Neuronal stem cell (in vitro differentiated cells): ENCODE measurements at regions not wholly inside any gene's neighbourhood (a gene's known extent, or its start where the extent isn't known, plus 50 kb on each side); places are given as distances from the start of the nearest gene placed in this dataset.

Experiments used
- DNase-seq: peaks from one replicate; pipeline ENCODE4 v3.0.0-alpha.2; 2013; ENCODE audit warnings: low spot score
- H2AFZ ChIP-seq: one replicate; pipeline ENCODE4 v1.6.1; 2013; ENCODE audit warnings: mild to moderate bottlenecking, low read length, inconsistent platforms
- H2AK5ac ChIP-seq: 2 replicates; pipeline ENCODE4 v1.6.1; 2013; ENCODE audit warnings: low read depth, mild to moderate bottlenecking, inconsistent platforms, low read length, moderate library complexity, mixed read lengths
- H2BK120ac ChIP-seq: 2 replicates; pipeline ENCODE4 v1.6.1; 2013; ENCODE audit warnings: low read depth, mild to moderate bottlenecking, inconsistent platforms, low read length, moderate library complexity, mixed read lengths
- H2BK12ac ChIP-seq: one replicate; pipeline ENCODE4 v1.6.1; 2013; ENCODE audit warnings: low read length, inconsistent platforms
- H2BK15ac ChIP-seq: 2 replicates; pipeline ENCODE4 v1.6.1; 2013; ENCODE audit warnings: mild to moderate bottlenecking, low read length, inconsistent platforms, mixed read lengths
- H2BK5ac ChIP-seq: one replicate; pipeline ENCODE4 v1.6.1; 2013; ENCODE audit warnings: inconsistent platforms, mild to moderate bottlenecking, low read length, moderate library complexity
- H3K14ac ChIP-seq: one replicate; pipeline ENCODE4 v1.6.1; 2013; ENCODE audit warnings: low read length, inconsistent platforms
- H3K18ac ChIP-seq: 2 replicates; pipeline ENCODE4 v1.6.1; 2013; ENCODE audit warnings: low read length, inconsistent platforms
- H3K23ac ChIP-seq: 2 replicates; pipeline ENCODE4 v1.6.1; 2013; ENCODE audit warnings: low read depth, mild to moderate bottlenecking, mixed read lengths, low read length, inconsistent platforms; ENCODE audit not compliant: poor library complexity
- H3K27ac ChIP-seq: replicated peaks from 3 replicates; pipeline ENCODE4 v1.5.1; 2013; ENCODE audit warnings: low read length, inconsistent platforms
- H3K27me3 ChIP-seq, 3 experiments: 2 replicates each; pipeline ENCODE4 v1.6.1; 2013; ENCODE audit warnings: low read length in 3 of 3, mild to moderate bottlenecking in 2 of 3, inconsistent platforms in 1 of 3, low read depth in 1 of 3, mixed read lengths in 1 of 3, moderate library complexity in 1 of 3; ENCODE audit not compliant: control insufficient read depth in 3 of 3, insufficient read depth in 3 of 3
- H3K36me3 ChIP-seq, 2 donors: replicated peaks in 1 of 2; 2 replicates each; pipeline ENCODE4 v1.6.1; 2013; ENCODE audit warnings: low read length in 2 of 2; ENCODE audit not compliant: control insufficient read depth in 2 of 2, insufficient read depth in 2 of 2
- H3K4ac ChIP-seq: 2 replicates; pipeline ENCODE4 v1.6.1; 2013; ENCODE audit warnings: inconsistent platforms, mild to moderate bottlenecking, low read length, moderate library complexity
- H3K4me1 ChIP-seq, 2 donors: 1 replicate in 1 of 2; 2 replicates in 1 of 2; pipeline ENCODE4 v1.6.1; 2013; ENCODE audit warnings: low read length in 2 of 2, low read depth in 1 of 2; ENCODE audit not compliant: control insufficient read depth in 2 of 2, insufficient read depth in 1 of 2
- H3K4me2 ChIP-seq: one replicate; pipeline ENCODE4 v1.6.1; 2013; ENCODE audit warnings: mild to moderate bottlenecking, low read length, inconsistent platforms; ENCODE audit not compliant: insufficient read depth, poor library complexity, severe bottlenecking
- H3K4me3 ChIP-seq, 2 donors: 2 replicates each; pipeline ENCODE4 v1.5.1; 2013; ENCODE audit warnings: low read length in 2 of 2, mild to moderate bottlenecking in 2 of 2, inconsistent platforms in 1 of 2, moderate library complexity in 1 of 2
- H3K79me1 ChIP-seq: one replicate; pipeline ENCODE4 v1.6.1; 2013; ENCODE audit warnings: low read depth, mild to moderate bottlenecking, inconsistent platforms, low read length, moderate library complexity
- H3K9ac ChIP-seq: one replicate; pipeline ENCODE4 v1.6.1; 2013; ENCODE audit warnings: mild to moderate bottlenecking, low read depth, low read length, inconsistent platforms; ENCODE audit not compliant: poor library complexity
- H3K9me3 ChIP-seq, 2 donors: replicated peaks in 1 of 2; 2 replicates each; pipeline versions ENCODE3 to v1.6.1; 2013; ENCODE audit warnings: low read length in 2 of 2, mild to moderate bottlenecking in 2 of 2, inconsistent platforms in 1 of 2, low read depth in 1 of 2, mixed read lengths in 1 of 2, moderate library complexity in 1 of 2; ENCODE audit not compliant: control insufficient read depth in 2 of 2, insufficient read depth in 1 of 2
- H4K8ac ChIP-seq: one replicate; pipeline ENCODE4 v1.6.1; 2013; ENCODE audit warnings: low read depth, mild to moderate bottlenecking, inconsistent platforms, low read length, moderate library complexity
- H4K91ac ChIP-seq: one replicate; pipeline ENCODE4 v1.6.1; 2013; ENCODE audit warnings: low read length, low read depth, mild to moderate bottlenecking, inconsistent platforms; ENCODE audit not compliant: poor library complexity
- WGBS, 2 donors: extraction: QIAGEN DNeasy Blood & Tissue Kit; methylation state at CpG; one replicate each; pipeline ENCODE4 v1.1.7; 2013; ENCODE audit warnings: missing lambda C conversion rate in 2 of 2, mixed read lengths in 1 of 2; ENCODE audit not compliant: insufficient read length in 2 of 2, insufficient replicate concordance in 1 of 2; ENCODE audit errors: extremely low coverage in 2 of 2; 5-methylcytosine and 5-hydroxymethylcytosine counted together

DNA sequence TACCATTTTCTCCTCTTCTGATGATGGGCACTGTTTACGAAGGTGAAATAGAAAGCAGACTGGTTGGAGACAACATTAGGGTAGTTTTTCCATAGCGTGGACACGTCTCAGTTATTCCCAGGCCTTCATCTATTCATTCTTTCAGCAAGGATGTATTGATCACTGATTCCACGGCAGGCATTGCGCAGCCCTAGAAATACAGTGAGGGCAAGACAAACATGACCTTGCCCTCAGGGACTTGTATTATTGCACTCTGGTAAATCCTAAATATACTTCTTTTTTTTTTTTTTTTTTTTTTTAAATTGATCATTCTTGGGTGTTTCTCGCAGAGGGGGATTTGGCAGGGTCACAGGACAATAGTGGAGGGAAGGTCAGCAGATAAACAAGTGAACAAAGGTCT lies 167.3 kb upstream of the SPRED2 start:
- no peak overlapping the region for H2BK5ac ChIP-seq
- no CpG with 5 or more reads among the region's 6 CpGs for WGBS, 2 donors

DNA sequence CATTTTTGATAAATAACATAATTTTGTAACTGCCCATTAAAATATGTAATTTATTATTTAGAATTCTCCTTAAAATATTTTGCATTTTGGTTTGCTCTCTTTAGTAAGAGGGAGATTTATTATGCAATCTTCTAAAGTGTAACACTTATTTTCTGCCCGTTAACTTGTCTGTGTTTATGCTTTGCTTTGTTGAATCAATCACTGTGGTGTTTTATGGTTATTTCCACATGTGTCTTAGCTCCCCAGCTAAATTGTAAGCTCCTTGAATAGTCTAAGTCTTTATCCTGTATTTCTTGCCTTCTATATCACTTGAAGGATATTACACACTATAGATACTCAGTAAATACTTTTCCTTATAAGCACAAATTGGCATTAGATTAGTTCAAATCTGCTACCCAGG lies 166.6 kb upstream of the SPRED2 start:
- Histone ChIP-seq H2AFZ (no peak overlapping the region), H3K4me1 (no peaks in the 10 kb centered on the region), H3K9ac (no peak overlapping the region), H4K91ac (no peak overlapping the region), H2BK120ac (no peak overlapping the region), H3K18ac (no peak overlapping the region), H3K9me3 (no peaks in the 10 kb centered on the region), H4K8ac (no peak overlapping the region), H2BK5ac (no peak overlapping the region), H2AK5ac (no peak overlapping the region), H3K4ac (no peak overlapping the region), H3K27me3 (no peaks in the 10 kb centered on the region), H3K4me3 (no peak overlapping the region), H3K14ac (no peak overlapping the region), H3K27ac (no peak overlapping the region), H3K23ac (no peak overlapping the region), H3K4me2 (no peak overlapping the region), H3K79me1 (no peaks in the 10 kb centered on the region), H3K36me3 (no peaks in the 10 kb centered on the region), H2BK15ac (no peak overlapping the region), H2BK12ac (no peak overlapping the region)
- no CpG with 5 or more reads among the region's 1 CpG for WGBS, 2 donors
- DNase-seq: no peak

More for the DNA sequence above, 167.3 kb upstream of the SPRED2 start:
- no peak overlapping the region for H4K91ac ChIP-seq
- no peaks in the 10 kb centered on the region for H3K79me1 ChIP-seq
- no peak overlapping the region for H2AFZ ChIP-seq
- H4K8ac ChIP-seq: no peak overlapping the region
- H3K14ac ChIP-seq: no peak overlapping the region
- no peaks in the 10 kb centered on the region for H3K9me3 ChIP-seq
- no peak overlapping the region for H3K27ac ChIP-seq
- no peak overlapping the region for H2BK120ac ChIP-seq
- H3K23ac ChIP-seq: no peak overlapping the region
- no peak overlapping the region for H2BK15ac ChIP-seq
- H3K27me3 ChIP-seq: no peaks in the 10 kb centered on the region
- no peak overlapping the region for H3K4me3 ChIP-seq
- H3K18ac ChIP-seq: no peak overlapping the region
- DNase-seq: no peak
- H2BK12ac ChIP-seq: no peak overlapping the region
- H3K4me2 ChIP-seq: no peak overlapping the region
- H3K36me3 ChIP-seq: no peaks in the 10 kb centered on the region
- no peaks in the 10 kb centered on the region for H3K4me1 ChIP-seq
- H3K9ac ChIP-seq: no peak overlapping the region
- H2AK5ac ChIP-seq: no peak overlapping the region
- H3K4ac ChIP-seq: no peak overlapping the region

DNA sequence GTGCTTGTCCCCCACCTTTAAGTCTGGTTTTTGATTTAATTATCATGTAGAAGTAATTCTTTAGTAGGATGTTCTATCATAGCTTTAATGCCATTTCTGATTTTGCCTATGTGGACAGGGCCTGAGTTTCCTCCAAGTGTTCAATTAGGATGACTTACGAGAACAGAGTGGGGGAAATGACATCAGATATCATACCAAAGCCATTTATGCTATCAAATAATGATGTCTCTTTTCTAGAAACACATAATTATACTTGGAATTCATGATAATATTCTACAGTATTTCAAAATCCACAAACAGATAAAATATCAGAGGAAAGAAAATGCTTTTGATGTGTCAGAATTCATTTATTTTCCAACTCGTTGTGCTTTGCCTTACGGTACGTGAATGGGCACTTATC lies 165.9 kb upstream of the SPRED2 start:
- H3K36me3 ChIP-seq: no peaks in the 10 kb centered on the region
- no peak overlapping the region for H2BK15ac ChIP-seq
- H2AFZ ChIP-seq: no peak overlapping the region
- no peaks in the 10 kb centered on the region for H3K79me1 ChIP-seq
- no peak overlapping the region for H2BK5ac ChIP-seq
- H3K14ac ChIP-seq: no peak overlapping the region
- H3K9me3 ChIP-seq: no peaks in the 10 kb centered on the region
- H2BK120ac ChIP-seq: no peak overlapping the region
- no peak overlapping the region for H3K4me3 ChIP-seq
- no peak overlapping the region for H3K4me2 ChIP-seq
- H3K23ac ChIP-seq: no peak overlapping the region
- H3K4me1 ChIP-seq: no peaks in the 10 kb centered on the region
- H3K27me3 ChIP-seq: no peaks in the 10 kb centered on the region
- no peak overlapping the region for H3K27ac ChIP-seq
- H3K18ac ChIP-seq: no peak overlapping the region
- WGBS, 2 donors: no CpG with 5 or more reads among the region's 4 CpGs
- H2BK12ac ChIP-seq: no peak overlapping the region
- no peak overlapping the region for H3K9ac ChIP-seq
- no peak for DNase-seq
- no peak overlapping the region for H3K4ac ChIP-seq
- H4K8ac ChIP-seq: no peak overlapping the region
- H4K91ac ChIP-seq: no peak overlapping the region
- no peak overlapping the region for H2AK5ac ChIP-seq

DNA sequence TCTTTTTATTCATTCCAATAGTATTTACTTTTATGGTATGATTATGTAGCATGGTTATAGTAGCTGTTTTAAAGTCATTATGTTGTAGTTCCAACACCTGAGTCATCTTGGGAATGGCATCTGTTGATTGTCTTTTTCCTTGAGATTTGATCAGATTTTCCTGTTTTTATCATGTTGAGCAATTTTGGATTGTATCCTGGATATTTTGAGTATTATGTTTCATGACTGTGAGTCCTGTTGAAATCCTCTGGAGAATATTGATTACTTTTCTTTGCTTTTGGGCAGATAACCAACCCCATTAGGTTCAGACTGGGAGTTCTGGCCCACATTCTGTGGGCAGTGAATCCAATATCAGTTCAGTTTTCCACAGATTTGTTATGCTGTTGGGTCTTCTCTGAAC lies 163.2 kb upstream of the SPRED2 start:
- no peak overlapping the region for H3K4ac ChIP-seq
- H3K27ac ChIP-seq: no peak overlapping the region
- H2BK15ac ChIP-seq: no peak overlapping the region
- H4K91ac ChIP-seq: no peak overlapping the region
- H2BK5ac ChIP-seq: no peak overlapping the region
- H3K23ac ChIP-seq: no peak overlapping the region
- H3K79me1 ChIP-seq: no peaks in the 10 kb centered on the region
- no peak for DNase-seq
- H3K4me1 ChIP-seq: no peaks in the 10 kb centered on the region
- no peak overlapping the region for H3K14ac ChIP-seq
- no peak overlapping the region for H3K4me2 ChIP-seq
- no peaks in the 10 kb centered on the region for H3K9me3 ChIP-seq
- no peak overlapping the region for H2AFZ ChIP-seq
- H3K4me3 ChIP-seq: no peak overlapping the region
- H4K8ac ChIP-seq: no peak overlapping the region
- H2BK120ac ChIP-seq: no peak overlapping the region
- no peak overlapping the region for H2BK12ac ChIP-seq
- H3K36me3 ChIP-seq: no peaks in the 10 kb centered on the region
- H3K18ac ChIP-seq: no peak overlapping the region
- no peak overlapping the region for H3K9ac ChIP-seq
- H2AK5ac ChIP-seq: no peak overlapping the region
- no peaks in the 10 kb centered on the region for H3K27me3 ChIP-seq
